GM18867 (cell line): ENCODE measurements at regions not wholly inside any gene's neighbourhood (a gene's known extent, or its start where the extent isn't known, plus 50 kb on each side); places are given as distances from the start of the nearest gene placed in this dataset.

Source experiments
- ATAC-seq: cut with Tn5 transposase; IDR thresholded peaks from one replicate; pipeline ENCODE4 v1.9.1; 2021; ENCODE audit warnings: mild to moderate bottlenecking, moderate library complexity; ENCODE audit not compliant: unreplicated experiment

DNA sequence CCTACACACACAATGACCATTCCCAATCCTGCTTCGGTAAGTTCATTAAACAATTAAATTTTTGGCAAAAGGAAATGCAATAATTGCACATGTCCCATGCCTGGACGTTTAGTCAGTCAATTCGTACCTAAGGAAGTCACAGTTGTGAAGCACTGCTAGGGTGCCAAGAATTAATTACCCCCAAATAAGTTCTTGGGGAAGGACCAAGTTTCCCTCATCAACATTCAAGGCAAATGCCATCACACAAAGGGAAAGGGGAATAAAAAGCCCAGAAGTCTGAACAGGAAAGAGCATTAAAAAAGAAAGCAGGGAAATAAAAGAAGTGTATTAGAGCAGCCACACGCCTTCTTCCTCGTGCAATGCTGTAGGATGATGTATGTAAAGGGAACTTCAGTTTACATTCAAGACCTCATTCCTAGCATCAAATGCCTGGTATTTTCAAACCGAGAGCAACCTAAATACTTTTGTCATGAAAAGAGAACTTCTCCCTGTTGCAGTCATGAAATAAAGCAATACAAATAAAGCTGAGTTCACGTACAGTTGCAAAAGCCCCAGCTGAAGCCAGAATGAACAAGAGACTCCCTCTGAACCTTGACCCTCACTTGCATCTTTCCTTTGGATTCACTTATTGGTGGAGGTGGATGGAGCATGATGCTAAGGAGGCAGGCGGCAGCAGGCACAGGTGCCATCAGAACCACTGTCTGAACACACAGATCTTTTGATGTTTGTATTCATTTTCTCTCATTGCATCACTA lies 124.0 kb upstream of the PPARGC1A start:
- no peak for ATAC-seq

DNA sequence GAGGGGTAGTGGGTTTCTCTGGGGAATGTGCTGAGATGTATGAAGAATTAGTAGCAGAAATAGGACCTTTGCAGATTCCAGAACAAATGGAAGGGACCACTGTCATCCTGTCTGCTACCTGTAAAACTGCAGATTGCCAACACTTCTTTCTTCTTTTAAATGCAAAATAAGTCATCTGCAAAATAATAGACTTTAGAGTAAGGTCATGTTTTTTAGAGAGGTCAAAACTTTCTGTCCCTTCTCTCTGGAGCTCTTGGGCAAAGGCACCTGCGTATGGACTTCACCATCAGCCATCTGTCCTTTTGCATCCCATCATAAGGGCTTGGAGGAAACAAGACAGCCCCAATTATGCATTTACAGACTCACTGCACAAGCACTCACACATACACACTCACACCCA lies 121.1 kb upstream of the PPARGC1A start:
- ATAC-seq, result no peak

DNA sequence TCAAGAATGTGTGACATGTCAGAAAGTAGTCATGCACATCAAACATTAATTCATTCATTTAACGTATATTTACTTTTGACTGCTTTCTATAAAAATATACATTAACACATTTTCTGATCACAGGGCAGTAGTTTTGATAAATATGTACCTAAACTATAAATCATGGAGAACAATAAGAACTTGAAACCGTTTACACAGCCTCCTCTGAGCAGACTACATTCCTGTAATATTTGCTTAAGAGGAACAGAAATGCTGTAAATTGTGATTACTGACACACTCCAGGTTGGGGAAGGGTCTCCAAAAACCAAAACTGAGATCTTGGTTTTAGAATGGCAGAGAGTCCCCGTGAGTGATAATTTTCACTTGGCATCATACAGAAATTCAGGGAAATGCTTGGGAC lies 120.7 kb upstream of the PPARGC1A start:
- ATAC-seq, result no peak

DNA sequence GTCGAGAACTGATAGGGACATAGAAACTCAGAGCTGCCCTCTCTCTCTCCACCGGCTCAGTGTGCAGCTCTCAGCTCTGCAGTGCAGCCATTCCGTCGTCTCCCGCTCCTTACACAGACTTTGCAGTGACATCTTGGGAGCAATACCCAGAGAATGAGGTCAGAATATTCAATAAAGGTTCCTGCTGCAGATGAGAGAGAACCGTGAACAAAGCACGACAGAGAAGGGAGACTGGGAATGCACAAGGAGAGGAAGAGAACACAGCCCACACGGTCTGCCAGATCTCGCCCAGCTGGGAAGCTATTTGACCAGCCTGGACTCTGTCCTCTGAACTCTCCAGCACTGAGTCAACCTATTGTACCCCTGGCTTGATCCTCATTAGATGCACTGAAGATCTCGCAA lies 118.0 kb upstream of the PPARGC1A start:
- no peak for ATAC-seq

DNA sequence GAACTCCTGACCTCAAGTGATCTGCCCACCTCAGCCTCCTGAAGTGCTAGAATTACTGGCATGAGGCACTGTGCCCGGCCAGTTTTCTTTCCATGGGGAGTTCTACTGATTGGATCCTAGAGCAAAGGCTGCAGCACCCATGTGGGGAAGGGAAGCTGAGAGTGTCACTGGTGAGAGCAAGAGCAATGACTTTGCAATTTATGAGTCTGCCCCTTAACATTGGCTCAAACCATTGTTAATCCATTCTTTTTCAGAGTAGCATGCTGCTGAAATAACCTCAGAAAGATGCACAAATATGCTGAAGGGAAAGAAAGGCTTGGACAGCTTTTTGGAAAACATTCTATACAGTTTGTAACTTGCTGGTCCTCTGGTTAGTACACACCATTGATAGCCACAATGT lies 116.4 kb upstream of the PPARGC1A start:
- ATAC-seq, result no peak

DNA sequence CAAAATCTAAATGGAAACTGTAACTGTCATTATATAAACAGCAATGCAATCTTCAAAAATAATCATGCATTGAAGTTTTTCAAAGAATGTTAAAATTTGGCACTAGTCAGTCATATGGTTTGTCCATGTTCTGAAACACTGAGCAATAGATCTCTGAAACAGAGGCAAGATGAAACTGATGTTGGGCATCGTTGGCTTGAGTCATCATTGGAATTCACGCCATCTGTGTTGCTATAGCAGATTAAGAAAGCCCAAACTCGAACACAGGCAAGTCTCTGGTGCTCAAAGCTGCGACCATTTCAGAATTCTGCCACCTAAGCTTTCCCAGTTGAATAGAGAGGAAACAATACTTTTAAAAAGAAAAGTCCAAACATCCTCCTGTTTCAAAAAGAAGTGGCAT lies 114.1 kb upstream of the PPARGC1A start:
- no peak for ATAC-seq

DNA sequence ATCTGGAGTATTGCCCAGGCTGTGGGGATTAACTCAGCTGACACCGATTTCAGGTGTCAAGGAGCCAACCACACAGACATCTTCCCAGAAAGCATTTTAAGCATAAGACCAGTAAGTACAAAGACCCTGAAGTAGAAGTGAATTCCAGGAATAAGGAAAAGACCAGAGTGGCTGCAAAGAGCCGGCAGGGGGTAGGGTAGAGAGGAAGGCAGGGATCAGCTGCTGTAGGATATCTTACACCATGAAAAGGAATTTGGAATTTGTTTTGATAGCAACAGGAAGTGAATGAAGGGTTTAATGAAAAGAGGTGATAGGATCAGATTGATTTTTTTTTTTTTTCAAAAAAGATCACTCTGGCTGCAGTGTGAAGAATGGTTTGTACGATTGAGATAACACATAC lies 113.6 kb upstream of the PPARGC1A start:
- no peak for ATAC-seq

DNA sequence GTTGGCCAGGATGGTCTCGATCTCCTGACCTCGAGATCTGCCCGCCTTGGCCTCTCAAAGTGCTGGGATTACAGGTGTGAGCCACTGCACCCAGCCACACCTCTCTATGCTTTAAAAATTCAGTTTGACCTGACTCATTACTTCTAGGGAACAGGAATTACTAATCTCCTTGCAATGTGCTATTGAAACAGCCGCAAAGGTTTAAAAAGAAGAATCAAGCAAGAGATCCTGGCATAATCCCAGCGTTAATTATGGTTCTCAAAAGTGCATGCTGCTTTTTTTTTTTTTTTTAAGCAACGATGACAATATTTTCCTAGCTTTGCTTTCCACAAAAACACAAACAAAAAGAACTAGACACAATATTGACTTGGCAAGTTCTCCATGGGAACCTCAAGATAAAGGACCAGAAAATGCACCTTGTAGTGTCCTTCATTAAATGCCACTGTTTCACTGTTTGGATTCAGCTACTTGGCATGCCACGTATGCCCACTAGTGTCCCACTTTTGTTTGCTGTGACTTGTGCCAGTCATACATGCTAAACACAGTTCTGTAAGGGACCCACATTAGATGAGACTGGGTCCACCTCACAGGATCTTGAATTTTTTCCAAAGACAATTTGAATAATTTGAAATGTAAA lies 112.6 kb upstream of the PPARGC1A start:
- no peak for ATAC-seq

DNA sequence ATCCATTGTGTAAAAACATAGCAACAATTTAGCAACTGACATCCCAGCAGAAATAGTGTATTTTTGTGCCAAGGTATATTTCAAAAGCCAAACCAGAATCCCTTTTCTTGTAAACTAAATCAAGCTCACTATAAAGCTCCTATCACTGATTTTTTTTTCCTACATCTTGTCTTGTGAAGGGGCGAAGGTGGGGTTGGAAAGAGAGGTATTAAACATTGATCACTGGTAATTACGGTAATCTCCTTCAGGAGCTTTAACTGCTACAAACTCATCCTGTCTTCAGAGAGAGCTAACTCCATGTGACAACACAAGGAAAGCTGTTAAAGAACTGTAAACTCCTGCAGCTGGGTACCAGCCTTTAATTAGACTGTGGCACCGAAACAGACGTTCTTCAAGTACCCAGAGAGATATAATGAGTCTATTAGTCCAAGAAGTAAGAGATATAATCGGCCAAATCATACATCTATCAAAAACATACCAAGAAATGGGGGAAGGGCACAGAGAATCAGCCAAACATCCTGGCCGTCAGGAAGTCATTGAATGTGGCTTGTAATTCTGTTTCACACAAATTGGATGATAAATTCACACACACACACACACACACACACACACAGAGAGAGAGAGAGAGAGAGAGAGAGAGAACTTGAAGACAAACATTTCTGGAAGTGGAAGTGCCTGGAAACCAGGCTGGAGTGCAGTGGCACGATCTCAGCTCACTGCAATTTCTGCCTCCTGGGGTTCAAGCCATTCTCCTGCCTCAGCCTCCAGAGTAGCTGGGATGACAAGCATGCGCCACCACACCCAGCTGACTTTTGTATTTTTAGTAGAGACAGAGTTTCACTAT lies 111.9 kb upstream of the PPARGC1A start:
- no peak for ATAC-seq

DNA sequence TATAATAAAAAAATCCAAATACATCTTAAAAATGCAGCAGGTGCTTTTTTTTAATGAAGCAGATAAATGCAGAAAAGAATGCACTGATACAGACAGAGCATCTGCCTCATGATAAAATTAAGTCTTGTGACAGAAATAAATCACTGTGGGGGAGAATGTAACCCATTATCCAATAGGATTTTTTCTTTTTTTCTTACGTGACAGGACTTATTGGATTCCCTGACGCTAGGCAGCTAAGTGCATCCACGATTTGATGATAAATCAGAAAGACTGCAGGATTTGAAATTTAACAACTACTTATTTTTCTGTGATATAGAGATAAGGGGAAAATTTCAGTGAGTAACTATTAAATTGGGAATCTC lies 110.6 kb upstream of the PPARGC1A start:
- no peak for ATAC-seq

DNA sequence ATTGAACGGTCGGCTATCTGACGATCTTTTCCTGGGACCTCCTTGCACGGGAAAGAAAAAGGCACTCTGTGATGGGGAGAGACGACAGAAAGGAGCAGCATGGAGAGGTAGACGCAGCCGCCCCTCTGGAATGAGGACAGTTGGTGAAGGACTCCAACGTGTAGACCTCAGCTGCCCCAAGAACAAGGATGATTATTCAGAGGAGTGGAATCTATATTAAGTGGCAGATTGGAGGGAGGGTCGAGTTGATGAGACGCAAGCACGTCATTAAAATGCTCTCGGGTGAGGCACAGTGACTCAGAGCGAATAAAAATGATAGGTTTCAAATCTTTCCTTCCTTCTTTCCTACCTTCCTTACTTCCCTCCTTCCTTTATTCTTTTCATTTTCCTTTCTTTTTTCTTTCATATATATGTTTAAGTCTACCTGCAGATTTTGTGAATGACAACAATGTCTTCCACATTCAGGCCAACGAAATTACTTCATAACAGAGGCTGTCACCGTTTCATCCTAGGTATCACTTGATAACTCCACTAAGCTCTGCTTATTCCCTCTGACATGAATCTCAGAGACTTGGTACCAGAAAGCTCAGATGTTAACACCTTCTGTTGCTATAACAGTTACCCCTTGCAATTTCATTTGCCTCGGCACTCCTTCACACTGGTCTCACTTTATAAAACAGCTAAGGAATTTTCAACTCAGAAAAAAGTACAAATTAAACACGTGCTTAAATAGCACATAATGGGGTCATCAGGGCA lies 110.0 kb upstream of the PPARGC1A start:
- no peak for ATAC-seq

DNA sequence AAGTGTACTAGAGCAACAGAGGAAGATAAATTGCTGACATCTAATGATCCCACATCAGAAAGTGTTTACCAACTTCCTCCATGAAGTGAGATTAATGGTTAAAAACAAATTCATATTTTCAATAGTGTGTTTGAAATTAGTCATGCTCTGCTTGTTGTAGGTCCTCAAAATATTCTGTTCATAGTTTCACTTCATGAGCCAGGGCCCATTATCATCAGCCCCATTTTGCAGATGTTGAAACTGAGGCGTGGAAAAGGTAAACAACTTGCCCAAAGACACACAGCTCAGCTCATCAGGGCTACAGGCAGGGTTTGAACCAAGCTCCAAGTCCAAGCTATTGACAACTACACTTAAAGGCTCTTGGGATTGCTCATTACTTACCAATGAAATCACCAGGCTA lies 103.5 kb upstream of the PPARGC1A start:
- peak; percentile 87 for ATAC-seq

DNA sequence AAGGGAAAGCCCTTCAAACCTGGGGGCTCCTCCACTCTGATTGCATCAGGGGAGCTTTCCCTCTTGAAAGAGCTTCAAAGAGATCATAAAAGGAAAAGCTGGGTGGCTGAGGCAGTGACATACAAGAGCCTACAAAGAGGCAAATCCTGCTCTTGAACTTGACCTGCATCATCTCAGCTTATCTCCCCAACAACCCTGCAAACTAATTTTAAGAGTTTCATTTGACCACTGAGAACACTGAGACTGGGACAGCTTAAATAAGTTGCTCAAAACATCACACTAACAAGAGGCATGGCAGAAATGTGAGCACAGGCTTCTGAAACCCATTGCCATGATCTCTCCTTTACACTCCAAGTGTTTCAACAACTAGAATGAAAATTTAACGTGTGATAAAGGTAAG lies 101.6 kb upstream of the PPARGC1A start:
- peak; percentile 46 for ATAC-seq

DNA sequence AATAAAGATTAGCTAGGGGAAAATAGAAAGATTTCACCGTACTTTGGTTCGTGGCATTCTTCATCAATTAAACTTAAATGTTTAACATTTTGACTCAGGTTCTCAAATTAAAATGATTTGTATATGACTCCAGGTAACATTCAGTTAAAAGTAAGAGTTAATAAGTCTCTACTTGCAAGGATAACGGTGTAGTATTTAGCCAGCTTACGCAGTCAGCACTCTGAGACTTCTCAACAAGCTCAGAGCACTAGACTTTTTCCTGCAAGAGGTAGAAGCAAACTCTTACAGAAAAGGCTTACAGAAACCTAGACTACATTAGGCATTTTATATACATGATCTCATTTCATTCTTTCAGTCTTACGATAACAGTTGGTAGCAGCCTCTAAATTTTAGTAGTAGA lies 96.4 kb upstream of the PPARGC1A start:
- ATAC-seq, result no peak

DNA sequence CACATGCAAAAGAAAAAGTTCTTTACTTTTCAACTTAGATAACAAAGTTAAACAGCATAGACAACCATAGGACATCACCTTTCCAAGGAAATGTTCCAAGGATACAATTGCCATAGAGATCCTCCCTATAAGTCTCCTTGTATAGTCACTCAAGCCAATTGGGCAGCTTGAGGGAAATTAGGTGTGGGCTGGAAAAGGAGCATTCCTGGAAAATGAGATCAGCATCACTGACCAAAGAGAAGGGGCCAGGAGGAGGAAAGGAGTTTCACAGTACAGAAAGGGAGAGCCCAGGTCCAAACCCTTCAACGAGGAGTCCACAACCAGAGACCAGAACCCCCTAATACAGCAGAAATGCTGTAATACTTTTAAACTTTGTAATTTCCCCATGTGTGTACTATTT lies 91.5 kb upstream of the PPARGC1A start:
- no peak for ATAC-seq

DNA sequence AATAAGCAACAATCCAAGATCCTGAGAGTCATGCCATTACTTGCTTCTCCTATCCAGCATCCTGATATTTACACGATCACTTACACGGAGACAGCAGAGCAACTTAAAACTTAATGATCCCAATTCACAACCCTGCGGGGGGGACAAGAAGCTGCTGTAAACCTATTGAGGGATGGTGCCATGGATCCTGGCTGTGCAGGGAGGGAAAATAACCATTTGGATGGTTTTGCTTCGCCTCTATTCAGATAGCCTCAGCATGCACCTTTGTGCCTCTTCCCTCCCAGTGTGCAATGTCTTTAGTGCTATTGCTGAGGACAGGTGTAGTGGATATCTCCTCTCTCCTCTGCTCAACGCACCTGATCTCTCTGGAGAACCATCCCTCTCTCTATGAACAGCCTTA lies 89.7 kb upstream of the PPARGC1A start:
- ATAC-seq, result no peak

DNA sequence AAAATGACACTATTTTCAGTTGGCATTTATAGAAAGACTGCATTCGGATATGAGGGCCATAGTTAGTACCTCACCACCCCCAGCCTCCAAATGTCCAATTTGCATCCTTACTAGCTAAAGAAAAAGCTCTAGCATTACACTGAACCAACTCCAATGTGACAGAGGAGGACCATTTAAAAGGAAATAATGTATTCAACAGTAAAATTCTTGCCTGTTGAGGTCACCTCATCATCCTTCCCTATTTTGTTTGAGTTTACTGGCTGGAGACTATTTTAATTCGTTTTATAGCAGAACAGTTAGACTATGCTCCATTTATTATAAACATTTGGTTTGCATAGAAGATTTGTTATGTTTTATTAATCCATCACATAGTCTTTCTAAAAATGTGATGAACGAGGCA lies 88.2 kb upstream of the PPARGC1A start:
- no peak for ATAC-seq

DNA sequence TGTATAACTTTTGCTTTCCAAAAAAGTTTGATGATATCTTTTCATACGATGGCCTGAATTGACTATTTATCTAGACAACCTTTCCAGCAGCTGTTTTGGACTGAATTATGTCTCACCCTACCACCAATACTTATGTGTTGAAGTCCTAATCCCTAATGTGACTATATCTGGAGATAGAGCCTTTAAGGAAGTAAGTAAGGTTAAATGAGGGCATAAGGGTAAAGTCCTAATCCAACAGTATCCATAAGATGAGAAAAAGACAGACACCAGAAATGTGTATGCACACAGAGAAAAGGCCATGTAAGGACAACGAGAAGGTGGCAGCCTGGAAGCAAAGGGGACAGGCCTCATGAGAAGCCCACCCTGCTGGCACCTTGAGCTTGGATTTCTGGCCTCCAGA lies 86.6 kb upstream of the PPARGC1A start:
- no peak for ATAC-seq

DNA sequence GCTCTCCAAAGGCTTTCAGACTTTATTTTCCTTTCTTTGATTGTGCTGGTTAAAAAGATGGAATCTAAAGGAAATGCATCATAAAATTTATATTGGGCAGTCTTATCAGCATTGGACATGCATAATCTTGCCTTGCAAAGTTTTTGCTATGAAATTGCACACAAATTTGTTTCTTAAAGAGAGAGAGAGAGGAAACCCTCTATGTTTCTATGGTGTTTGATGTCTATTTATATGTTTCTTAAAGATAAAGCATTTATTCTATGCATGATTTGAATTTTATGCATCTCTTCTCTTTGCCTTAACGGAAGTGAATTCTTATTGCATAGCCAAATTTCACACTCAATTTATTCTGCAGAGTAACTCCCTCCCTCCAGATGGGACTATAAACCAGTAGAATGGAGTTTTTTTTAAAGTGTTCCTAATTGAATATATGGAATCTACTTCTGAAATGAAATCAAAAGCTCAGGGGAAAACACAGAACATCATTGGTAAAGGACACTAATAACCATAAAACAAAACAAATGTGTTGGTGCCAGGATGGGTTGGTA lies 83.5 kb upstream of the PPARGC1A start:
- ATAC-seq, result no peak

DNA sequence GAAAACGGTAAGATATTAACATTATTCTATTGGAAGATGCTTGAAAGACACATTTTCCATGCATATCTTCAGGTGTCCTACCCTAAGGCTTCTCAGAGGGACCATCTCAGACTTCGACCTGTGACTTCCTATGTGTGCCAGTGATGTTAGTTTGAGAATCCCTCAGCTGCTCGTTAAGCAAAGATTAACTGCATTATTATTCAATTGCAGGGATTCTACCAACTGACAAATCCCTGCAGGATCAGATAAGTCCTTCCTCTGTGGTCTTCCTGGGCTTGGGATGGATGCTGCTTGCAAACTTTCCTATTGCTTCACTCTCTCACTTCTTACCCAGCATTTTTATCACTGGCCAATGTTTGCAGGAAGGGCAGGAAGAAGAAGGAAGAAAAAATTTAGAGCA lies 83.0 kb upstream of the PPARGC1A start:
- no peak for ATAC-seq

DNA sequence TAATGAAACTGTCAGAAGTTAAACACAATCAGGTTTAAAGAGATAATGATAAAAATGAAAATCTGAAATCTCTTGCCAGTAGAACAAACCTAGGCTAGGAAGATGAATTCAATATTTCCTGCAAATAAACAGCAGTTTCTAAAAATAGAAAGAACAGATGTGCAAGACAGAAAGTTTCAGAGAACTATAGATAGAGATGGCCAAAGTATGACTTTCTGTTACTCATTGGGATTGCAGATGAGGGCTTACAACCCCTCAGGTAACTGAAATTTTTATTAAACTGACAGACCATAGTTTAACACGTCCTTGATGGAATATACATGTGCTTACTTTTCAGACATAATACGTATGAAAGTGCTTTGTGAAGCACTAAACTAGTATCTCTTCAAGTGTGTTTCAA lies 82.3 kb upstream of the PPARGC1A start:
- ATAC-seq, result peak; percentile 36
